Hepatocyte (in vitro differentiated cells): ENCODE measurements at regions not wholly inside any gene's neighbourhood (a gene's known extent, or its start where the extent isn't known, plus 50 kb on each side); places are given as distances from the start of the nearest gene placed in this dataset.
A peak's percentile ranks its signal among the peaks of the same experiment; 100 is the strongest.

Source experiments
- DNase-seq: peaks from one replicate; pipeline ENCODE4 v3.0.0-alpha.2; 2016; ENCODE audit warnings: low spot score
- H2AFZ ChIP-seq: fragments of 200-600 bp; sonication (generic); 2 replicates; pipeline ENCODE4 v1.6.0; 2016; ENCODE audit warnings: antibody characterized with exemption, mild to moderate bottlenecking
- H3K27ac ChIP-seq: fragments of 200-600 bp; sonication (generic); 2 replicates; pipeline ENCODE4 v1.5.1; 2016; ENCODE audit warnings: mild to moderate bottlenecking
- H3K27me3 ChIP-seq: fragments of 200-600 bp; sonication (generic); 2 replicates; pipeline ENCODE4 v1.6.1; 2016
- H3K36me3 ChIP-seq: fragments of 200-600 bp; sonication (generic); replicated peaks from 2 replicates; pipeline ENCODE4 v1.5.1; 2016; ENCODE audit warnings: low read depth; ENCODE audit not compliant: insufficient read depth
- H3K4me1 ChIP-seq: fragments of 200-600 bp; sonication (generic); 2 replicates; pipeline ENCODE4 v1.5.1; 2016; ENCODE audit warnings: mild to moderate bottlenecking, moderate library complexity; ENCODE audit not compliant: insufficient read depth
- H3K4me2 ChIP-seq: fragments of 200-600 bp; sonication (generic); 2 replicates; pipeline ENCODE4 v1.6.0; 2016
- H3K4me3 ChIP-seq: fragments of 200-600 bp; sonication (generic); 2 replicates; pipeline ENCODE4 v1.5.1; 2016; ENCODE audit warnings: mild to moderate bottlenecking
- H3K79me2 ChIP-seq: fragments of 200-600 bp; sonication (generic); 2 replicates; pipeline ENCODE4 v1.6.0; 2017; ENCODE audit warnings: mild to moderate bottlenecking
- H3K9me2 ChIP-seq: fragments of 200-600 bp; sonication (generic); replicated peaks from 2 replicates; pipeline ENCODE4 v1.6.0; 2017; ENCODE audit warnings: mild to moderate bottlenecking; ENCODE audit not compliant: insufficient read depth
- H3K9me3 ChIP-seq: fragments of 200-600 bp; sonication (generic); 2 replicates; pipeline ENCODE4 v1.5.1; 2016; ENCODE audit warnings: low read depth, mild to moderate bottlenecking
- H4K20me1 ChIP-seq: fragments of 200-600 bp; sonication (generic); 2 replicates; pipeline ENCODE4 v1.6.0; 2016; ENCODE audit warnings: mild to moderate bottlenecking; ENCODE audit not compliant: insufficient read depth, poor library complexity, severe bottlenecking
- EZH2 ChIP-seq: fragments of 200-600 bp; sonication (generic); IDR thresholded peaks from 2 replicates; pipeline ENCODE4 v1.6.1; 2016; ENCODE audit warnings: antibody characterized with exemption, mild to moderate bottlenecking, borderline replicate concordance
- EZH2phosphoT487 ChIP-seq: fragments of 200-600 bp; sonication (generic); IDR thresholded peaks from one replicate; pipeline ENCODE4 v1.6.1; 2018; ENCODE audit warnings: antibody characterized with exemption, mild to moderate bottlenecking, low read depth, moderate library complexity; ENCODE audit not compliant: unreplicated experiment, severe bottlenecking
- WGBS: methylation state at CpG from one replicate; pipeline ENCODE4 v1.1.6; 2016; ENCODE audit warnings: low lambda C conversion rate; ENCODE audit errors: missing lambda C conversion rate; 5-methylcytosine and 5-hydroxymethylcytosine counted together
- TF ChIP-seq, protein P1 (sequence below): fragments of 200-600 bp; sonication (generic); IDR thresholded peaks from 2 replicates; pipeline ENCODE4 v1.5.1; 2016; ENCODE audit warnings: antibody characterized with exemption, mild to moderate bottlenecking; ENCODE audit not compliant: poor library complexity

DNA sequence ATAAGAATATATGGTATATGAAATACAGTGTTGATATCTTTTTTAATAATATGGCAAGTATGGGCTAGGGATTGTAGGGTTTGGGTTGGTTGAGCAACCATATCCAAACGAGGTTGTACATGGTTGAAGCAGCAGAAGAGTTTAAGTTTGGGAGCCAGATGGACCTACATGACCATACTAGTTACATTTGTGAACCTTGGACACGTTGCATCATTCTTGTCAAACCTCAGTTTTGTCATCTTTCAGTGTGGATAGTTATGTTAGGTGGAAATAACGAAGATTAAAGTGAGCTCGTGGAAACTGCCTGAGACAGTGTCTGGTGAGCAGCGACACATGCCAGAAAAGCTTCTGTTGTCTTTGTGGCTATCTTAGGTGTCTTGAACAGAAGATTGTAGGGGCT, 307.1 kb upstream of the KIRREL3 start:
- Histone ChIP-seq H3K4me1 (no peaks in the 10 kb centered on the region), H3K4me2 (no peak overlapping the region), H3K9me3 (no peaks in the 10 kb centered on the region), H2AFZ (no peak overlapping the region), H3K27ac (no peak overlapping the region), H3K9me2 (no peaks in the 10 kb centered on the region), H4K20me1 (no peaks in the 10 kb centered on the region), H3K4me3 (no peak overlapping the region), H3K79me2 (no peaks in the 10 kb centered on the region), H3K27me3 (peaks cover 4% of the 10 kb centered on the region), H3K36me3 (no peaks in the 10 kb centered on the region)
- WGBS: 58% methylated on average over 5 of the region's 5 CpGs
- TF ChIP-seq, protein P1, sequence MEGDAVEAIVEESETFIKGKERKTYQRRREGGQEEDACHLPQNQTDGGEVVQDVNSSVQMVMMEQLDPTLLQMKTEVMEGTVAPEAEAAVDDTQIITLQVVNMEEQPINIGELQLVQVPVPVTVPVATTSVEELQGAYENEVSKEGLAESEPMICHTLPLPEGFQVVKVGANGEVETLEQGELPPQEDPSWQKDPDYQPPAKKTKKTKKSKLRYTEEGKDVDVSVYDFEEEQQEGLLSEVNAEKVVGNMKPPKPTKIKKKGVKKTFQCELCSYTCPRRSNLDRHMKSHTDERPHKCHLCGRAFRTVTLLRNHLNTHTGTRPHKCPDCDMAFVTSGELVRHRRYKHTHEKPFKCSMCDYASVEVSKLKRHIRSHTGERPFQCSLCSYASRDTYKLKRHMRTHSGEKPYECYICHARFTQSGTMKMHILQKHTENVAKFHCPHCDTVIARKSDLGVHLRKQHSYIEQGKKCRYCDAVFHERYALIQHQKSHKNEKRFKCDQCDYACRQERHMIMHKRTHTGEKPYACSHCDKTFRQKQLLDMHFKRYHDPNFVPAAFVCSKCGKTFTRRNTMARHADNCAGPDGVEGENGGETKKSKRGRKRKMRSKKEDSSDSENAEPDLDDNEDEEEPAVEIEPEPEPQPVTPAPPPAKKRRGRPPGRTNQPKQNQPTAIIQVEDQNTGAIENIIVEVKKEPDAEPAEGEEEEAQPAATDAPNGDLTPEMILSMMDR: no peak
- no peak for TF ChIP-seq EZH2phosphoT487
- TF ChIP-seq EZH2: no peak
- no peak for DNase-seq

DNA sequence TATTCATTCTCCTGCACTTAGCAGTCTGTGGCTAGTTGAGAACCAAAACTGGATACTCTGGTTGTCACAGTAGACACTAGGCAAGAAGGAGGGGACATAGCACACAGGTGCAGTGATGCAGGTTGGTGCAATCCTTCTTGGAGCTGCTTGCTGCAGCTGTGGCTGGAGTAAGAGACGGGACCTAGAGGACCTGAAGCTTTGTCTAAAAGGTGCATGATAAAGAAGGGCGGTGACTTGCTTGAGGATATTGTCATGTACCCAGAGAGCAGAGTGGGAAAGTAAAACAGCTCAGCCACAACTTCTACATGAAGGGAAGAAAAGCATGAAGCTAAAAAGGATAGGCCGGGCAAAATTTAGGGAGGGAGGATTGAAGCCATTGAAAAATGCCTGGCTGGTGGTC, 304.1 kb upstream of the KIRREL3 start:
- H3K4me1 ChIP-seq: no peaks in the 10 kb centered on the region
- H2AFZ ChIP-seq: no peak overlapping the region
- H3K4me2 ChIP-seq: no peak overlapping the region
- no peak overlapping the region for H3K27ac ChIP-seq
- no peaks in the 10 kb centered on the region for H3K9me2 ChIP-seq
- H3K27me3 ChIP-seq: peaks cover 4% of the 10 kb centered on the region
- 88% methylated on average over 3 of the region's 3 CpGs for WGBS
- no peak for DNase-seq
- TF ChIP-seq, protein P1: no peak
- TF ChIP-seq EZH2: no peak
- H3K79me2 ChIP-seq: no peaks in the 10 kb centered on the region
- no peak overlapping the region for H3K4me3 ChIP-seq
- no peaks in the 10 kb centered on the region for H4K20me1 ChIP-seq
- no peaks in the 10 kb centered on the region for H3K9me3 ChIP-seq
- H3K36me3 ChIP-seq: no peaks in the 10 kb centered on the region

- Histone ChIP-seq H3K9me3 (no peaks in the 10 kb centered on the region), H2AFZ (no peak overlapping the region), H3K4me2 (no peak overlapping the region), H3K9me2 (no peaks in the 10 kb centered on the region), H3K27me3 (no peaks in the 10 kb centered on the region), H3K4me3 (no peak overlapping the region), H3K36me3 (no peaks in the 10 kb centered on the region), H3K4me1 (no peaks in the 10 kb centered on the region), H4K20me1 (no peaks in the 10 kb centered on the region), H3K79me2 (no peaks in the 10 kb centered on the region), H3K27ac (no peak overlapping the region)
- WGBS: 74% methylated on average over 5 of the region's 5 CpGs
- DNase-seq: peak; percentile 11
- no peak for TF ChIP-seq EZH2
- TF ChIP-seq, protein P1: no peak
- no peak for TF ChIP-seq EZH2phosphoT487
Measured at GRCh38 chr11:127288926-127289325, 288.4 kb upstream of the KIRREL3 start.

DNA sequence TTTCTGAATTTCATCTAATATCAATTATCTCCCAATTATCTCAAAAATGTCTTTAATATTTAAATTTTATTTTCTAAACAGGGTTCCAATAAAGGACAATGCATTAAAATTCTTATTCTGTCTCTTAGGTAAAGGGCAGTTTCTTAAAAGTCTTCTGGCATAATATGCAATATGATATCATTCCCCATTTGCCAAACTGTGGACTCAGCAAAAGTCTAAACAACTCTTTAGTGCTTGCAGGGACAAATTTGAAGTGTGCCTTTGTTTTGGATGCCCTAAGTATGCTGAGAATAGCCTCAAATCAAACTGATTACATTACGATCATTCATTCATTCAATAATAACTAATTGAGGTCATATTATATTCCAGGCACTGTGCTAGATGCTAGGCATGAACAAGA, 281.0 kb upstream of the KIRREL3 start:
- H3K27me3 ChIP-seq: no peaks in the 10 kb centered on the region
- no peaks in the 10 kb centered on the region for H3K9me2 ChIP-seq
- H3K9me3 ChIP-seq: no peaks in the 10 kb centered on the region
- WGBS: 88% methylated on average over 1 of the region's 1 CpG
- TF ChIP-seq EZH2phosphoT487: no peak
- no peak for TF ChIP-seq EZH2
- TF ChIP-seq, protein P1: no peak
- H3K4me2 ChIP-seq: no peak overlapping the region
- no peaks in the 10 kb centered on the region for H3K36me3 ChIP-seq
- H4K20me1 ChIP-seq: no peaks in the 10 kb centered on the region
- H3K4me1 ChIP-seq: no peaks in the 10 kb centered on the region
- DNase-seq: no peak
- no peak overlapping the region for H3K4me3 ChIP-seq
- H3K79me2 ChIP-seq: no peaks in the 10 kb centered on the region
- no peak overlapping the region for H3K27ac ChIP-seq
- no peak overlapping the region for H2AFZ ChIP-seq
